ENCODE measurements at regions not wholly inside any gene's neighbourhood (a gene's known extent, or its start where the extent isn't known, plus 50 kb on each side); places are given as distances from the start of the nearest gene placed in this dataset.

- TF ChIP-seq POLR2A (IDR thresholded peaks at IDR 0.05; ENCODE audit: low read length) (no peak), GATA1 (IDR thresholded peaks at IDR 0.05; ENCODE audit: low read depth, low read length) (no peak)
Measured at GRCh38 chr2:78262713-78263375, 740.7 kb upstream of the LRRTM4 start.
